ENCODE measurements at regions not wholly inside any gene's neighbourhood (a gene's known extent, or its start where the extent isn't known, plus 50 kb on each side); places are given as distances from the start of the nearest gene placed in this dataset.
A peak's percentile ranks its signal among the peaks of the same experiment; 100 is the strongest.

DNA sequence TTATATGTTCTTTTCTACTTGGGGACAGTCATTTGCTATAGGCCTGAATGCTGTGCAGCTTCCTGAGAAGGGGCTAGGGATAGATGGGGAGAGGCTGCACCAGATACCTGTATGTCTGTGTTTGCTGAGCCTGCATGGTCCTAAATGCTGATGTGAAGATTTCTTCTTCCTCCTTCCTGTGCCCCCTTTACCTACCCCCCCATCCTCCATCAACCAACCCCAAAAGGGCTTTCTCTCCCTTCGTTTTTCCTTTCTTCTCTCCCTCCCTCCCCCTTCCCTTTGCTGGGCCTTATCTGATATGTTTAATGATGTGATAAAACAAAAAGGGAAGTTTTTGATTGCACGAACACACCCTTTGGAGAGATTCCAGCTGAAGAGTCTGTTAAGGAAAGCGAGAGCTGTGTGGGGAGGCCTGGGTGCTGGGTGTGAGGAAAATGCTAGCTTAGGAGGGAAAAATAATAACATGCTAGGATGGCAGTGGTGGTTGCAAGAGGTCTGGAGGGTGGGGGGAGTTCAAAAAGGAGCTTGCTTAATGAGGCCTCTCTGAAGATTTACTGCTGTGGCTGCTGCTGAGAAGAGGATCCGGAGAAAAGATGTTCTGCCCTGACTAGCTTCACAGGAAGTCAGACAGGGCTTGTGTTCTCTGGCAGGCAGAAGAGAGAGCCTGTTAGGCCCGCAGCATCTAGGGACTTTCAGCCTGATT lies 101.8 kb downstream of the SAMD9 start:
- no peak for ATAC-seq
- no peak for DNase-seq

DNA sequence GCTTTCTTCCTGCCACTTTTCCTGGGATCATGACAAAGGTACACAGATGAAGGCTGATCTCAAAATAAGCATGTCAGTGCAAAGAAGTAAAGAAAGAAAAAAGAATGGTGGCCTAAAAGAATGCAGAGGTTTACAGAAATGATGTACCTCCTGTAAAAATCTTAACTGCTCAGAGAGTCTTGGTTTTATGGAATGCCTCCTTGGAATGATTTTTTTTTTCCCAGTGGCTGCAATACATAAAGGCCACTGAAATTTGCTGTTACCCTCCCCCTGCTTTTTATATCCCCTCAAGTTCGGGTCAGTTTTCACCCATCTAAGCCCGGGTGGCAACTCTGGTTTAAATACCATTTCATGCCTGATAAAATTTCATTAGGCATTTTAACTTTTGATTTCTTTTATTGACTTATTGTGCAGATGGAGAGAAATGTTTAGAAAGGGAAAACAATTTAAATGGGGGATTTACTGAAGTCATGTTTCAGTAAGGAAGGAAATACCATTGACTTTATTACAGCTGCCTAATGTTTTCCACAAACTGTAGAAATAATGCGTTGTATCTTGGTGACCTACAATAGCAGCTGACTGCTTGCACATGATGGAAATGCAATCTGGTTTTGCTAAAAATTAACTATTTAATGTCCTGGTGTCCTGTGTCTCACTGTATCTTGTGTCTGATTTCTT lies 102.5 kb downstream of the SAMD9 start:
- ATAC-seq, result no peak
- DNase-seq, result no peak

DNA sequence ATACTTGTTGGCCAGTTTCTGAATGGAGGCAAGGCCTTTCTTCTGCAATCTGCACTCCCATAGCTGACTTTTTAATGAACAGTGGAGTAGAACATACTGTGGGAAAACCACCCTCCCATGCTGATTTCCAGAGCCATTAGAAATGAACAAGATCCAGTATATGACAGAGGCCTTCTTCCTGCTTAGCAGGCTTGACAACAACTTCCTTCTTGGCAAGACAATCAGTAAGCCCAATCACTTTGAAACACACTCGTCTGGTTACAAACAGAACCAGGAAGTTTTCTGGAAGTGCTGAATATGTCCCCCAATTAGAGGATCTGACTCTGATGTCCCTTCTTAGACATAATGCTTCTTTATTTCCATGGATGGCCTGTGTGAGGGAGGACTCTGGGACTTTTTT lies 103.4 kb downstream of the SAMD9 start:
- DNase-seq (no peak), ATAC-seq (no peak)

DNA sequence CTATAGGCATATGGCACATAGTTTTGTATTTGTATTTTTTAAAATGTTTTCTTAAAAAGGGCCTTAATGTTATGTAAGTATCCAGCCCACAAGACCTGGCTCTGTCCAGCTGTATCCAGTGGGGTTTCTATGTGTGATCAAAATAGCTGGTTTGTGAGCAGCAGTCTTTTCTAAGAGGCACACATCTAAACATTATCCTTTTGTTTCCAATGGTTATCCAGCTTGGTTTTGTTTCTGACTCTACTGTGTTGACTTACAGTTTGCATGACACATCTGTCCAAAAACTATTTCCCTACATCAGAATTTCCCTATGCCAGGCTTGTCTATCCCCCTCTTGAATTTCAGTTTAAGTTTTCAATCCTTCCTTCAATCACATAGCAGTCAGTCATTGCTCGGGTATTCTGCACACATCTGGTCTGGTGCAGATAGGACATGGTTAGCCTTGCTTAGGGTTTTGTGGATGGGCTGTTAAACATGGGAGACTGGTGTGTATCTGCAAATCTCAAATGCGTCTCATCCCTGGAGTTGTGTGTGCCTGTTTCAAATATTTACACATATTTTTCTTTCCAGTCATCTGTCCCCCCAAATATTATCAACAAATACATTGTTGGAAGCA lies 104.2 kb downstream of the SAMD9 start:
- ATAC-seq, result no peak
- DNase-seq, result no peak

DNA sequence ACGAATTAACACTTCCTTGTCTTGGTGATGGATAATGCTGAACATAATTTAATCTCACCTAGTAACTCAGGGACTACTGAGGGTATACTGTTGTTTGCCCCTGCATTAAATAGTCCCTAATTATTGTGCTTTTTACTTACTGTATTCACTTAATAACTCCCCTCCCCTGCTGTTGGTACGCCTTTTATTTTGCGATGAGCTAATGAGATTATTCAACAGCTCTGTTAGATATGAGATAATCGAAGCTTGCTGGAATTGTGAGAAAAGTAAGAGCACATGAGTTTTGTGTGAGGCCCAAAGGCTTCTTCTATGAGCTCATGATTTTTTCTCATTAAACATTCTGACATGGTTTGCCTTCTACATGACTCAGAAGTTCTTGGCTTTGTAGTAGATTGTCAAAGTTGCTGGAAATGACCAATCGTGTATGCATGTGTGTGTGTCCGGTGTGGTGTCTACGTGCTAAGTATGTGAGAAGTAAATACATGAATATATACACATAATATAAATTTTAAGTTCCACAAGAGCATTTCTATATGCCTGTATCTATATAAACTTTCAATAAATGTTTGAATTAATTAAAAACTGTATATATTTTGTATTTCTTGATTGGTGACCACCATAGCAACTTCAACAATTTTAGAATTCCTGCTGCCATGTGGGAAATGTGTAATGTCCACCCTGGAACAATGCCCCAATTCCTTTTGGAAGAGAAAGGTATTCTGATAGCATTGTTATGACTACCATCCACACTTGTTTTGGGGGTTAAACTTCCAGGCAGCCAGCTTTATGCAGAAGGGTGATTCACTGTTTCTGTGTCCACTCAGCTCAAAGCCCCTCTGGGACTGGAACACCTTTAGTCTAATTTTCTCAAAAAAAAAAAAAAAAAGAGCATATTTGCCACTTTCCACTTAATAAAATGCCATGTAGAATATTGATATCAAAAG lies 106.2 kb downstream of the SAMD9 start:
- ATAC-seq, result no peak
- DNase-seq, result no peak

DNA sequence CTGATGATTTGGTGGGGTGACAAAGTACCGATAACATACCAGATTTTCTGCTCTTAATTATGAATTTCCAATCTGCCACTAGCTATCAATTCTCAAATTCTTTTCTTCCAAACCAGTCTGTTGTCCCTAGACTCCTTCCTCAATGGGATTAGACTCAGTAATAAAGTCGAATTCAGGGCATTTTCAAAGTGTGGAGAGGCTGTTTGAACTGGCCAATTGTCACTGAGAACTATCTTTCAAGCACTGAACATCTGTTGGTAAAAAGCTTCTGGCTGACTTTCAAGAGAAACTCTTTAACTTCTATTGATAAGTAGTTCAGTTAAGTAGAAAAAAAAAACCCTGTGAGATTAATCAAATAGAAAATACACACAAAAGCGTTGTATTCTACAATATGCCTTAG lies 108.9 kb downstream of the SAMD9 start:
- no peak for DNase-seq
- no peak for ATAC-seq

DNA sequence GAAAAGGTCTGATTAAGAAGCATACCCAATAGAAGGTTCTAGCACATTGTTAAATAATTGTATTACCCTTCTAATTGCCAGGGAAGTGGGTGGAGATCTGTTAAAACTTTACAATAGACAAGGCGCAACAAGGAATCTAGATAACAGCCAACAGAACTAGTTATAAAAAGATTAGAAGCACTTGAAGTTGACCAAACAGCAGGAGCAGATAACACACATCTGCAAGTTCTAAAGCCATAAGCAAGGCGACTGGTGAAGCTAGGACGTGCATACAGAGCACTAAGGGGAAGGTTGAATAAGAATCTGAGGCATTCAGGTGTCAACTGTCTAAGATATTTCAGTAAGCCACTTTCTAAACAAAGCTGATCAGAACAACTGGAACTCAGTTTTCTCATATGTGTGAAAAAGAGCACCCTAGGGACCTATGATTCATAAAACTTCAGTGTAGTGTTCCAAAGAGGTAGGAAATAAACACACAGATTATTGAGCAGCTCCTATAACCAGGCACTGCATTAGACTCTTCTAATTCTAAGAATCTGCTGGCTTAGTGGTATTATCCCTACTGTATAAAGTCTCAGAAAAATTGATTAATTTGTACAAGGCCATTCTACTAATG lies 111.2 kb downstream of the SAMD9 start:
- DNase-seq (no peak), ATAC-seq (no peak)

DNA sequence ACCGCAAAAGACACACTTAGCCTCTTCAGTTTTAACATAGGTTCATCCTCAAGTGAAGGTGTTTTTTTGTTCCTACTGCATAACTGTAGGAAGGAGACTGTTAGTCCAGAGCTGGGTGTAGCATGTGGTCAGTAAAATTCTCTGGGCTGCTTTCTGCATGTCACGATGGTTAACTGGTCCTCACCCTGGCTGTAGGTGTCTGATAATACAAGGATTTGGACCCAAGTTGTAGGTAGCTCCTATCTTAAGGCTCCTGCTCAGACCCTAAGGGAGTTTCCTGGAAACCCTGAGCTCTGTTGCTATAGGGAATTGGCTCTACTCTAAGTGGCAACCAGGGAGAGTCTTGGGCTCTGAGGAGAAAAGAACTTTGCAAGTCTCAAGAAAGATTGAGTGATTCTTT lies 112.9 kb downstream of the SAMD9 start:
- DNase-seq, result no peak
- no peak for ATAC-seq

DNA sequence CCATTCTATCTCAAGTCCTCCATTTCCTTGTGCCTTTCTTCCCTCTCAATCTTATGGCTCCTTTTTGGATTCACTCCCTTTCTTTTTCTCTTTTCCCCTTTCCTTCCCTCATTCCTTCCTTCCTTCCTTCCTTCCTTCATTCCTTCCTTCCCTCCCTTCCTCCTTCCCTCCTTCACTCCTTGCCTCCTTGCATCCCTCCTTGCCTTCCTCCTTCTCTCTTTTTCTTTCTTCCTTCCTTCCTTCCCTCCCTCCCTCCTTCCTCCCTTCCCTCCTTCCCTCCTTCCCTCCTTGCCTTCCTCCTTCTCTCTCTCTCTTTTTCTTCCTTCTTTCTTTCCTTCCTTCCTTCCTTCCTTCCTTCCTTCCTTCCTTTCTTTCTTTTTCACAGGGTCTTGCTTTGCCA lies 120.1 kb downstream of the SAMD9 start:
- ATAC-seq (no peak), DNase-seq (no peak)

DNA sequence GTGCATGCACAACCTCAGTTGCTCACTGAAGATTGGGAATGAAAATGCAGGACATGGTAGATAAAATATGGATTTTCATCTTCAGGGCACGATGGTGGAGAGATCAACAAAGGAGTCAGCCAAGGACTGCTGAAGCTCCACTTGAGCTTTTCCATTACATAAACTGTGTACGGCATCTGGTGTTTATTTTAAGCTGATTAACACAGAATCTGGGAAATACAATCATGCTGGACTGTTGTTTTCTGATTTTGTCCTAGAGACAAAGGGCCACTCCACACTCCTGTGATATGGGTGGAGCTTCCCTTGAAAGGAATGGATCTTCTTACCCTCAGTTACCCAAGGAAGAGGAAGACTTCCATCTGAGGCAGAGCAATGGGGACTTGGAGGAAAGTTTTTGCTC lies 120.6 kb downstream of the SAMD9 start:
- ATAC-seq (no peak), DNase-seq (no peak)

DNA sequence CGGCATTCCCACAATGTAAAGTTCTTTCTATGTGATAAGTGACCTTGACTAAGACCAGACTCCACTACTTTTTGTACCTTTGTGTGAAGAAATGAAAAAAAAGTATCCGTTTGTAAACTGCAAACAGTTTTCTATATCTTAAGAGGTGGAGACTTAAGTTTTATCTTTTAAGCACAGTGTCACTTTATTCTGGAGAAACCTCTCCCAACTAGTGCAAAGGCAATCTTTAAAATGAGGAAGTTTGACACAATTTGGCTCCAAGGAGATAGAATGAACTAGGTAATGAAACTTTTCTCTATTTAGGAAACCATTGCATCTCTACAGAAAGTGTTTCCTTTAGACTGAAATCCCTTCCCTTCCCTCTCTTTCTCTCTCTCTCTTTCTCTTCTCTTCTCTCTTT lies 122.9 kb downstream of the SAMD9 start:
- no peak for DNase-seq

DNA sequence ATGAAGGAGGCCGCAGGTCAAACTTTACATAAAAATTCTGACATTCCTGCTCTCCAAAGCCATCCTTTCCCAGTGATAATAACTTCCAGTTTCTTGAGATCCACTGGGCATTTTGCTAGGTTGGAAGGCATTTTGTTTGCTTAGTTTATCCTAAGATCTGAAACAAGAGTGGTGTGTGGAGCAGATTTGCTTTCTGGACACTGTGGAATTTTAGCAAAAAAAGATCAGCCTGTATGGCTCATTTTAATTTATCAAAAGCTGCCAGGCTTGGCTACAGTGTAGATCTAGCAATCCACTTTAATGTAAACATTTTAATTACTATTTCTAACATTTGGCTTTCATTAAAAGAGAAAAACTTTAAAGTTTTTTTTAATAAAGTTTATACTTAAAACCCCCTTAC lies 124.8 kb downstream of the SAMD9 start:
- no peak for ATAC-seq
- DNase-seq, result no peak

More for the DNA sequence above, 122.9 kb downstream of the SAMD9 start:
- no peak for ATAC-seq

DNA sequence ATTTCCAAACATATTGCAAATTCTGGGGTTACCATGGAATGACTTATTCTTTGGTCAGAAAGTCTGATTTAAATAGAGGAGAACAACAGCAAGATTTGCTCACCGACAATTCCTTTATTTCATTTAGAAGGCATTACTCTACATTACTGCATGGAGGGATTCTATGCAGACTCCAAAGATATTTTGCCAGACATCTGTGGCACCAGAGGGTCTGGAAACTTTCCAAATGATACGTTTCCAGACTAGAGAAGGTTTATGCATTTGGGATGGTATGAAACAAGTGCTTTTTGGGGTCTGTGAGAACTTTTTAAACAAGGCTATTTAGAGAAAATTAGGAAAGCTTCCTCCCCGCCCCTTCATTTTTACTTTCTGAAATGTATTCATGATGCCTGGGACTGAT lies 125.3 kb downstream of the SAMD9 start:
- ATAC-seq, result no peak
- DNase-seq, result no peak

DNA sequence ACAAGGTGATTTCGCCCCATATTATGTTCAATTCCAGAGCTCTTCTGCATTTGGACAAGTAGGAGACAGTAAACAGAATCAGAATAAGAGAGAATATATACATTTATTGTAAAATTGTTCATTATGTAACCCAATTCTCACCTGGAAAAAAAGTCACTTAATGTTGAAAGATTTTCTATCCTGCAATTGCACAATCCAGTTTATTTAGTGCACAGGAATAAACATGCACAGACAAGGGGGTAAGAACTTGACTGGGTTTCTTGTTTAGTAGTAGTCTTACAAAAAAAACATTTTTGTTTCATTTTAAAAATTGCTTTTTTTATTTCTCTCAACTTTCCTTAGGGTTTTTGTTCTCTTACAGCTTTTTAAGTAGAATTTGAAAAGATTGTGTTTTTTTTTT lies 126.6 kb downstream of the SAMD9 start:
- DNase-seq (no peak), ATAC-seq (no peak)

DNA sequence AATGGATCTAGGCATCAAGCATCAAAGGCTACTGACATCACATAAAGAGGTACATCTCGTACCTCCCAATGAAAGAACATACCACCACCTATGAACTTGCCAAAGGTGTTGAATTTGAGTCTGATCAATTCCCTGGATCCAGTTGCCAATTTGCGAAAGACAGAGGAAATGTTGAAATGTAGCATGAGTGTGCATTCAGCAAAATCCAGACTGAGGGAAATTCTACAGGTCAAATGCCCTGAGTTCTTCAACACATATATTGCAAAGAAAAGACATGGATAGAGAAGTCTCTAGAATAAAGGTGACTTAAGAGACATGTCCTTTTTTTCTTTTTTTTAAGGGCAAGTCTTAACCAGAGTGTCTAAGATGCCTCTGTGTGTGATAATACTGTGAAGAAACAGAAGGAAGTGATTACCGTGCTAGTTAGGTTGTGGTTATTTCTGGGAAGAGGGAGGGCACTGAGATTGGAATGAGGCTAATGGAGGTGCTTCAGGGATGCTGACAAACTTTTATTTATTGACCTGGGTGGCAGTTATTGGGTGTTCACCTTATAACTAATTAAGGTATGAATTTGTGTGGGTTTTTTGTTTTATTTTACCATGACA lies 128.7 kb downstream of the SAMD9 start:
- ATAC-seq (no peak), DNase-seq (no peak)

DNA sequence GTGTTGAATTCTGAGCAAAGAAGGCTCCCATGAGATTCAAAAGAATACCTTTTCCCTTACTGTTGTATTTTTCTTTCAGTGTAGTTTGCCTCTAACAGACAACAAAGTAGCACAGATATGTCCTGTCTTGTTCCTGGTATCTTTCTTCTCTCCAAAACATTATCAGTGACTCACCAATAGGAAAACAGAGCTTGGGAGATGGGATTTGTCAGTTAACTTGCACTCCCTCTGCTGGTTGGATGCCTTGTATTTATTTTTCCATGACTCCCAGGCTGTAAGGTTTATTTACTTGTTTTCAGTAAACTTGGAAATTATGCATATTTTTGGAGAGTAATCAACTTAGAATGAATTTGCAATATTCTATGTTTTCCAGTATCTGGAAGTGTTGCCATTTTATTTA lies 129.7 kb downstream of the SAMD9 start:
- DNase-seq (no peak), ATAC-seq (no peak)

DNA sequence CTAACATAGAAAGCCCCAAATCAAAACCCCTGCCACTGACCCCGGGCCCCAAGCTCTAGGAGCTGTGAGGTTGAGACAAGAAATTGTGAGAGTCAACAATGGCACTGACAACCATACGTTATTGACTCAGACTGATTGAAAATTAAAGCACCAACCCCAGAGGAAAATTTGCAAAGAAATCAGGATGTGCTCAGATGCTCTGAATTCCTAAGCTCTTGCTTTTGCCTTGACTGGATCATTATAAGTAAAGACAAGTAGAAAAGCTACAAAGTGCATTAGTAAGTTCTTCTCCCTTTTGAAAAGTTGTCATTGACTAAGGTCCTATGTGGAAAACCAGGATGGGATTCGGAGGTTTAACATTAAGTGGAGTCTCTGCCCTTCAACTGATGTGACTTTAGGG lies 130.2 kb downstream of the SAMD9 start:
- ATAC-seq (no peak), DNase-seq (no peak)

DNA sequence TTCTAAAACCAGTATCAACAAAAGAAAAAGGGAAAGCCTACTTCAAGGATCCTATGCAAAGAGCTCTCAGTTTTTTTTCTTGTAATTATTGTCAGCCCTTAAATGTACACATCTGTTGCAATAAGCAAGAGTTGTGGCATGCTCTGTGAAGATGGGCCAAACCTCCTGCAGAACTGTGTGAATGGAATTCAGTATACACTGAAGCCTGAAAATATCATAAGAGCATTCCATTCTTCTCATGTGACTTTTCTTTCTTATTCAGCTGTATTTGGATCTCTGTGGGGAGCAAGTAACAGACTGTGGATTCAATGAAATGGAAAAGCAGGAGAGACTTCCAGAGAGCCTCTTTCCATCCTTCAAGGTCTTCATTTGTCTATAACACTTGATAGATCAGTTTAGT lies 130.7 kb downstream of the SAMD9 start:
- no peak for ATAC-seq
- no peak for DNase-seq

DNA sequence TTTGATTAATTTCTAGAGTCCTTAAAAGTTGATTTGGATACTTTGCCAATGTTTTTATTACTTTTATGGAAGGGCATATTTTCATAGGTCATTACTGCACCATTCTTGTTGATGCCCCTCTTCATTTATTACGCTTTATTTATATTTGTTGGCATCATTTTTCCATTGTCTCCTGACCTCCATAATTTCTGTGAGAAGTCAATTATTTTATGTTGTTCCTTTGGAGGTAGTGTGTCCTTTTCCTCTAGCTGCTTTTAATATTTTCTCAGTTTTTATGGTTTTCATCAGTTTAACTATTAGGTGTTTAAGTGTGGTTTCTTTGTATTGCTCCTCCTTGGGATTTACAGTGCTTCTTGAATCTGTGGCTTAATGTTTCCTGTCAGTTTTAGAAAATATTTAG lies 134.9 kb downstream of the SAMD9 start:
- DNase-seq (no peak), ATAC-seq (no peak)

DNA sequence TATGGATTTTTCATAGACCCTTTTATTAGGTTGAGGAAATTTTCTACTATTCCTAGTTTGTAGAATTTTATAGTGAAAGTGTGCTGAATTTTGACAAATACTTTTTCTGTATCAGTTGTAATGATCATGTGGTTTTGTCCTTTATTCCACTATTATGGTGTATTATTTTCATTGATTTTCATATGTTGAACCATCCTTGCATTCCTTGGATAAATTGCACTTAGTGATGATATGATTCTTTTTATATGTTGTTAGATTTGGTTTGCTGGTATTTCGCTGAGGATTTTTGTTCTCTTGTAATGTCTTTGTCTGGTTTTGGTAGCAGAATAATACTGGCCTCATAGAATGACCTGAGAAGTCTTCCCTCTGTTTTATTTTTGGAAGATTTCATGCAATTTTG lies 140.6 kb upstream of the CDK6 start:
- no peak for ATAC-seq
- no peak for DNase-seq

DNA sequence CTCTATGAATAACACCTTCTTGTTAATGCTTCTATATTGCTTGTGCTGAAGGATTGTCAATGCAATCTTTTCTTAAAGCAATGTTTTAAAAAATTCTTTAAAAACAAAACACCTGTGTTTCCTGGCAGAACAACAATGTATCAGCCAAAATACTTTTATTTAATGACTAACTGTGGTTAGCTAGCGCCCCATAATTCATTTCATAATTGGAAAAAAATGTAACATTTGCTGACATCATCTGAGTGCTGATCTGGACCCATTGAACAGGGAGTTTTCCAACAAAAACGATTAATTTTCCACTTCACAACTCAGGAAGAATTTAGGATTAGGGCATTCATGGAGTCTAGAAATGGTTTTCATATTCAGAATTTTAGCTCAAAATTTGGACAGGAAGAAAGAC lies 137.6 kb upstream of the CDK6 start:
- no peak for ATAC-seq
- DNase-seq, result no peak

DNA sequence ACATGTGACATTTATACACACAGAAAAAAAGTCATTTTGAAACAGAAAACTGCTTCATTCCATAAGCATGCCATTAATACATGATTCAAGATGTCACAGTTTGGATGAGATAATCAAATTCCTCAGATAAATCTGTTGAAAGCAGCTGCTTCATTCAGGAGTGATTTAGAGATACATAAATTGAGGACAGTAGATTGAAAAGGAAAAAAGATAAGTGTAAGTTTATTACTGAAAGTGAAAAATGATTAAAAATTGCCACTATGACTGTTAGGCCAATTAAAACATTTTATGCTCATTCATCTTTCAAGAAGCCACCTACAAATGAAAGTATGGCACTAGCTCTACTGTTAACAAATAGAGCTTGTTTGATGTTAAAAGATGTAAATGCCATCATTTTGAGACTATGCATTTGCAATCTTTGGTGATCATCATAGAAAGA lies 136.9 kb upstream of the CDK6 start:
- ATAC-seq, result peak; percentile 24
- DNase-seq, result no peak
